ENCODE measurements at regions not wholly inside any gene's neighbourhood (a gene's known extent, or its start where the extent isn't known, plus 50 kb on each side); places are given as distances from the start of the nearest gene placed in this dataset.
"Not testable (repeated sequence)": the region's sequence is repeated elsewhere in the genome, so short reads cannot be mapped to it uniquely, and the experiment has no call there.

DNA sequence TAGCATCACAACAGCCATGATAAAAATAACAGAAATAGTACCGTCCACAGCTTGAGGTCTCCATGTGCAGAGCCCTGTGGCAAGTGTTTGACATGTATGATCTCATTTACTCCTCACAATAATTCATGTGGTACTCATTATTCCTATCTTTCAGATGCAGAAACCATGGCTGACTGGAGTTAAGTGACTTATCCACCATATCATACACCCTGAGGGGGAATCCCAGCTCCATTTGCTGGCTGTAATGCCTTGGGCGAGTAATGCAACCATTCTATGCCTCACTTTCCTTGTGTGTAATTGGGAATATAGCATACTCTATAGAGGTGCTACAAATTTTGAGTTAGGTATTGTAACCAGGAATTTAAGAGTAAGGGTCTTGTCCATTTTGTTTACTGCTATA, 347.0 kb upstream of the CLINT1 start:
- Mint-ChIP-seq H3K27ac (no peak overlapping the region), H3K9me3 (peaks cover 7% of the 10 kb centered on the region), H3K4me1 (peaks cover 5% of the 10 kb centered on the region), H3K4me3 (no peak overlapping the region), H3K36me3 (no peaks in the 10 kb centered on the region), H3K27me3 (no peaks in the 10 kb centered on the region)
- ATAC-seq: no peak

DNA sequence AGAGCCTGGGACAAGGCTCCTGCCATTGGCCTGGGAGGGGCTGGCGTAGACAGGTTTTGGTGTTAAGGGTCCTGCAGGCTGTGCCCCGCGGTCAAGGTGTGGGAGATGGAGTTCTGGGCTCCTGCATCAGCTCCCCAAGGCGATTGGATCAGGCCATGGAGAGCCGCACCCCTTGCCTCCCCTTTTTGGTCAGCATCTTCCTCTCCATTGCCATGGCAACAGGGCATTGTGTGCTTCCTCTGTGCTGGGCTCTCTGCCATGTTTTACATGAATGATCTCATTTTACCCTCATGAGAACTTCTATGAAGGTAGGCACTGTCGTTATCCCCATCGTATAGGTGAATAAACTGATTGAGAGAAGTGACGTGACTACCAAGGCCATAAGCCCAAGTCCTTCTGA, 344.3 kb upstream of the CLINT1 start:
- no peak for ATAC-seq
- Mint-ChIP-seq H3K4me3 (no peak overlapping the region), H3K27me3 (no peaks in the 10 kb centered on the region), H3K36me3 (no peaks in the 10 kb centered on the region), H3K27ac (no peak overlapping the region), H3K4me1 (peaks cover 9% of the 10 kb centered on the region), H3K9me3 (no peaks in the 10 kb centered on the region)

DNA sequence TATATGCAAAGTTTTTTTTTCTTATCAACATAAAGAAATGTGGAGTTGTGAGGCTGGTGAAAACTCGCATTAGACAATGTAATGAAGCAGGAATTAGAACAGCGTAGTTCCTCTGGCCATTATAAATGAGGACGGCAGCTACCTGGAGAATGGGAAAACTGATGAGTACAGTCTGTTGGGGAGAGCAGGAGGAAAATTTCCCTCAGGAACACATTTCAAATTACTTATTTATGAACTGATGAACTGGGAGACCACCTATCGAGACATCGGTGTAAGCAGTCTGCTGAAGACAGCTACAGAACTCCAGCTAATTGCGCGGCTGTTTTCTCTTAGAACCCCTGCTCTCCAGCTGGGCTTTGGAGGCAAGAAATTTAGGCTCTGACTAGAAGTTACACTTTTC, 343.9 kb upstream of the CLINT1 start:
- no peaks in the 10 kb centered on the region for H3K27me3 Mint-ChIP-seq
- no peak overlapping the region for H3K4me3 Mint-ChIP-seq
- no peak overlapping the region for H3K27ac Mint-ChIP-seq
- no peaks in the 10 kb centered on the region for H3K9me3 Mint-ChIP-seq
- H3K36me3 Mint-ChIP-seq: no peaks in the 10 kb centered on the region
- peaks cover 14% of the 10 kb centered on the region for H3K4me1 Mint-ChIP-seq
- ATAC-seq: no peak

DNA sequence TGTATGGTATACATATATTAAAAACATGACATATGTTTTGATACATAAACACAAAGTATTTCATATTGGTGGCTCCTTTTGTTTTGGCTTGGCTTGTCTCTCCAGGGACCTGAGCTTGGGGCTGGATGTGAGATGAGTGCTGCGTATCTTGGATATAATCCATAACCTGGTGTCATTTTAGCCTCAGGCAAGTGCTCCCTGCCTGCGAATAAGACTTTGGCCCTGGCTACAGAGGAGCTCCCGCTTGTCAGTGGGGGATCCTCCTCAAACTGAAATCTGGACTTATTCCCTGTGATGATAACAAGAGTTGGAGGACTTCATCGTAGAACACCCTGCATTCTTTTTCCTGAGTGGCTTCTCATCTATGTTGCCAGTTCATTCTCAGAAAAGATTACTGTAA, 341.7 kb upstream of the CLINT1 start:
- H3K4me1 Mint-ChIP-seq: peaks cover 32% of the 10 kb centered on the region
- H3K27ac Mint-ChIP-seq: no peak overlapping the region
- H3K27me3 Mint-ChIP-seq: no peaks in the 10 kb centered on the region
- H3K4me3 Mint-ChIP-seq: no peak overlapping the region
- ATAC-seq: no peak
- no peaks in the 10 kb centered on the region for H3K9me3 Mint-ChIP-seq
- H3K36me3 Mint-ChIP-seq: no peaks in the 10 kb centered on the region

DNA sequence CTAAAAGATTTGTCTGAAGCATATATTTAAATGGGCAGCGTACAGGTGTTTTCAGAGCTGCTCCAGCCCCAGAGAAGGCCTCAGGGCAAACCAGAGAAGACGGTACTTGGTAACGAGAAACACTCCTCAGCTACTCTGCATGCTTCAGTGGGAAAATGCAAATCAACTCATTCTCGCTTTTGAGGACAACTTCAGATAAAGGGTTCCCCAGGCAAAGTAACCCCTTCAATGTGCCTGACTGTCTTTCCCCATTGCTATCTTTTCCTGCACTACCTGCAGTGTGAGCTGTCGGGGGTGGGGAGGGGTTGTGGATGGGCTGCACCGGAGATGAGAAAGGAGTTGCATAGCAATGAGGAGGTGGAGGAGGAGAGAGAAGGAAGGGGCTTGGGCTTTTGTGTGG, 339.7 kb upstream of the CLINT1 start:
- no peak overlapping the region for H3K27ac Mint-ChIP-seq
- no peaks in the 10 kb centered on the region for H3K9me3 Mint-ChIP-seq
- H3K4me3 Mint-ChIP-seq: no peak overlapping the region
- no peaks in the 10 kb centered on the region for H3K27me3 Mint-ChIP-seq
- ATAC-seq: peak; percentile 82
- H3K4me1 Mint-ChIP-seq: peaks cover 51% of the 10 kb centered on the region
- H3K36me3 Mint-ChIP-seq: no peaks in the 10 kb centered on the region

DNA sequence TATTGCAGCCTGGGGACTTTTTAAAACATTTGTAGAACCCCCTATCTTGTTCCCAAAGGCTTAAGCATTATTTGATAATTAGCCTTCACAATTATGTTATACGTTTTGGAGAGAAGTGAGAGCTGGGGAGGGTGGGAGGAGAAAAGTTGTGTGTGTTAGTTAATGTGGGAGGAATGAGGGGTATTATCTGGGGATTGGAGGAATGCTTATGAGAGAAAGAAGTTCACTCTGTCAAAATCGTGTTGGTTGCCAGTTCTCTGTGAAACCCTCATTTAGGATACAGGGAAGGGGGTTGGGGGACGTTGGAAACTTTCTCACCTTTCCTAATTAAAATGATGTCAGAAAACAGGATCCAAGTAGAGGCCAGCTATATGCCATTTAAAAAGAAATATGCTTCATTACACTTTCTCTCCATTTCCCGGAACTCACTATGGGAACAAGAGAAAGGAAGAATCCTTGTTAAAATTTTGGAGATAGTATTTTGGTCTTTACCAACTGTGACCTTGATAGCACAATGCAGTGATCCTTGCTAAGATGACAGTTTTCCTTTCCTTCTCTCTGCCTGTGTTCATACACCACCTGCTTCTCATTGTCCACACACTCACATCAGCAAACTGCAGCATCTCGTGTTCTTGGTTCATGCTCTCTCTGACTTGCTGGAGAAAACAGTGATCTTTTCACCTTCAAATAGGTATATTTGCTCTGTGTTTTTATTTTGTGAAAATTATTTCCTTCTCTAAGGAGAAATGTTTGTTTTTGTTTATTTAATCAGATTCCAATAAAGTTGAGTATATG, 336.7 kb upstream of the CLINT1 start:
- Mint-ChIP-seq H3K4me1 (peaks cover 51% of the 10 kb centered on the region), H3K9me3 (no peaks in the 10 kb centered on the region), H3K27ac (no peak overlapping the region), H3K4me3 (no peak overlapping the region), H3K27me3 (no peaks in the 10 kb centered on the region), H3K36me3 (no peaks in the 10 kb centered on the region)
- no peak for ATAC-seq

DNA sequence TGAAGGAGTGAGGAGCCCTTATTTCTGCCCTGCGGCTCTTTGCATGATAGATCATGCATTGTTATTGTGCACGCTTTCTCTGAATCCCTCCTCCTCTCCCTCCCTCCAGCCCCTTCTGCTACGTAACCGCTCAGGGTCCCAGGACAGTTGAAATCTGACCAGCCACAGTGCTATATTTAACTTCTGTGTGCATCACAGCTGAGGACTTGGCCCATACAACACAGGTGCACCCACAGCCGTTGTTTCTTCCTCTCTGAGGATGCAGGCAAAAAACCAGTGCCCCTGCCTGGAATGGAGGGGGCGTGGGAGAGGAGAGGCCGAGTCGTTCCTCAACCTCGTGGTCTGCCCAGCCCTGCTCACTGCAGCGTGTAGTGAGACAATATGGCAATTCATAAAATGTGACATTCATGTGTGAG, 335.6 kb upstream of the CLINT1 start:
- Mint-ChIP-seq H3K9me3 (no peaks in the 10 kb centered on the region), H3K27ac (no peak overlapping the region), H3K4me1 (peaks cover 51% of the 10 kb centered on the region), H3K36me3 (no peaks in the 10 kb centered on the region), H3K27me3 (no peaks in the 10 kb centered on the region), H3K4me3 (peak overlapping the region; percentile 1)
- ATAC-seq: peak; percentile 88

DNA sequence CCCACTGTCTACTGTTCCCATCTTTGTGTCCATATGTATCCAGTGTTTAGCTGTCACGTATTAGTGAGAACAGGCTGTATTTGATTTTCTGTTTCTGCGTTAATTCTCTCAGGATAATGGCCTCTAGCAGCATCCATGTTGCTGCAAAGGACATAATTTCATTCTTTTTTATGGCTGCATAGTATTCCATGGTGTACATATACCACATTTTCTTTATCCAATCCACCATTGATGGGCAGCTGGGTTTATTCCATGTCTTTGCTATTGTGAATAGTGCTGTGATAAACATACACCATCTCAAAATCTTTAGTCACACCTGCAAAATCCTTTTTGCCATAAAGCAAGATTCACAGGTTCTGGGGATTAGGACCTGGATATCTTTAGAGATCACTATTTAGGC, 334.4 kb upstream of the CLINT1 start:
- ATAC-seq, H3K27me3 Mint-ChIP-seq, H3K4me3 Mint-ChIP-seq, H3K36me3 Mint-ChIP-seq, H3K9me3 Mint-ChIP-seq, H3K27ac Mint-ChIP-seq: not testable (repeated sequence)
- H3K4me1 Mint-ChIP-seq: peaks cover 43% of the 10 kb centered on the region

DNA sequence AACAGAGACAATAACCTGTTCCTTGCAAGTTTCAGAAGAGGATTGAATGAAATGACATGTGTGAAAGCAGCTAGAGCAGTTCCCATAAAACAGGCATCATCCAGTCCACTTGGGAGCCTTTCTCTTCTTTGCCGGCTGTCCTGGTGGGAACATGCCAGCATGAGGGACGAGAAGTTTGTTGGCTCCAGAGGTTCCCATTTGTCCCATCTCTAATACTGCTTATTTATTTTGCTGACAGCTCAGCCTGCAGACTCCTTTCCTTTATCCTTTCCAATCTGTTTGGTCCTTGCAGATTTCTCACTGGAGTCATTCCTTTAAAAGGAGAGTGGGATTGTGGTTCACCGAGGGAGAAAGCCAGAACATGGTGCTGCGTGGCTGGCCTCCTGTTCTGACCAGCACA, 321.5 kb upstream of the CLINT1 start:
- Mint-ChIP-seq H3K9me3 (no peaks in the 10 kb centered on the region), H3K27me3 (no peaks in the 10 kb centered on the region), H3K36me3 (no peaks in the 10 kb centered on the region), H3K4me1 (no peaks in the 10 kb centered on the region), H3K4me3 (no peak overlapping the region), H3K27ac (no peak overlapping the region)
- no peak for ATAC-seq

DNA sequence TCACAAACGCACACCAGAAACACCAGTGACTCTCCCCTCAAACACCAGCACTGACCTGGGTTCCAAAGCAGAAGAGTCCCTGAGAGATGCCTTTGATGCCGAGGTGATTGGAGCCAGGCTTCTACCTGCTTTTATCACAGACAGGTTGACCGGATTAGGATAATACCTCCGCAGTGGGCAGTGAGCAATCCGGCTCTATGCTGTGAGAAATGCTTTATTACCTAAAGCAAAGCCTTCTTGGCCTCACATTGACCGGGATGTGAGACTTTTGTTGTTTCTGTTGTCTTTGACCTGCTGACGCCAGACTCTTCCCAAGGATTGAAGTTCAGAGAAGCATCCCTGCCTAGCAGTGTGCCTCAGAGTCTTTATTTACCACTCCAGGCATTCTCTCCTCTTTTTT, 320.3 kb upstream of the CLINT1 start:
- Mint-ChIP-seq H3K9me3 (no peaks in the 10 kb centered on the region), H3K27me3 (no peaks in the 10 kb centered on the region), H3K4me3 (no peak overlapping the region), H3K27ac (no peak overlapping the region), H3K36me3 (no peaks in the 10 kb centered on the region), H3K4me1 (peaks cover 6% of the 10 kb centered on the region)
- ATAC-seq: no peak

DNA sequence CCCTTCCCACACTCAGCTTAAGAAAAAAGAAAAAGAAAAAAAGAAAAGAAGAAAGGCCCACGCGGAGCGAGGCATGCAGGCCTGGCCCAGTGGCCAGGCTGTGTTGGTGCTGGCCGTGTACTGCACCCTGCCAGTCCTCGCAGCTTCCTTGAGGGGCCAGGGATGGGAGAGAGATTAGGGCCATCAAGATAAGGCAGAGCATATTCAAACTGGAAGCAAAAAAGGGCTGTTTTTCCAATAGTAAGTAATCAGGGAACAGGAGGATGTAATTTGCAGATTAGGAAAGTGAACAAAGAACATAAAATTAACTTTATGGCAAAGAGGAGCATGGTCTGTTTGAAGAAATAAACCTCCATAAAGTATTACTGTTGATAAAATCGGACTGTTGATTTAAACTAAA, 319.6 kb upstream of the CLINT1 start:
- no peak for ATAC-seq
- H3K27me3 Mint-ChIP-seq: no peaks in the 10 kb centered on the region
- peaks cover 6% of the 10 kb centered on the region for H3K4me1 Mint-ChIP-seq
- H3K9me3 Mint-ChIP-seq: no peaks in the 10 kb centered on the region
- no peaks in the 10 kb centered on the region for H3K36me3 Mint-ChIP-seq
- H3K4me3 Mint-ChIP-seq: no peak overlapping the region
- no peak overlapping the region for H3K27ac Mint-ChIP-seq

DNA sequence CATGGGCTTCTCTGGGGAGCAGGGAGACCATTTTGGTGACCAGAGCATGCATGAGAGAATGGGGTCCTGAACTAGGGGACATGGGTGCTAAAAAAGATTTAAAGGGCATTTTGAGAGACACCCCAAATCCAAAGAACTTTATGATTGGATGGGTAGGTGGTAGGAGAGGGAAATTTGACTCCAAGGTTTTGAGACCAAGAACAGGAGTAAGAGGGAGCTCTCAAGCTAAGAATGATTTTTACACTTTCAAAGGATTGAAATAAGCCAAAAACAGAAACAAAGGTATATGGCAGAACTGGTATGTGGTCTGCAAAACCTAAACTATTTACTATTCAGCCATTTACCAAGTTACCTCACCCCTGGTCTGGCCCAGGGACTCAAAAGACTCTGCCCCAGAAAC, 318.2 kb upstream of the CLINT1 start:
- H3K27me3 Mint-ChIP-seq: no peaks in the 10 kb centered on the region
- no peak overlapping the region for H3K27ac Mint-ChIP-seq
- H3K36me3 Mint-ChIP-seq: no peaks in the 10 kb centered on the region
- H3K9me3 Mint-ChIP-seq: no peaks in the 10 kb centered on the region
- H3K4me3 Mint-ChIP-seq: no peak overlapping the region
- peaks cover 6% of the 10 kb centered on the region for H3K4me1 Mint-ChIP-seq
- ATAC-seq: no peak

DNA sequence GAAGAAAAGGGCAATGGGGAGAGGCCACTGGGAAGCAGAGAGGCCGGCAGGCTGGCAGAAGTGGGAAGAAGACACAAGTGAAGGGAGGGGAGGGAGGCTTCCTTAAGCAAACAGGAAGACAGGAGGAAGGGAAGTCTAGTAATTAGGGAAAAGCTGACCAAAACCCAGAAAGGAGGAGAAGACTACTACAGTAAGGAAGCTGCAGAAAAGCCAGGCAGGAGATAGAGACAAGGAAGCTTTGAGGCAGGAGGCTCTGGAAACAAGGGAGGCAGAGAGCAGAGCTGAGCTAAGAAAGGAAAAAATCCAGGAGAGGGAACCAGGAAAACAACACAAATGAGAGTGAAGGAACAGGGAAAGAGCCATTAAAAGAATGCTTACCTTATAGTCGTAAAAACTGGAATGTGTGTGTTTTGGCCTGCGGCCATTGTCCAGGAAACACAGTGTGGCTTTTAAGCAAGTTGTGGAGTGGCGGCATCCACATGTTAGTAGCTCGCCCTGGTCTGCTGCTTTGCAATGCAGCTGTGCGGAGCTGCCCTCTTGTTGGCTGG, 317.1 kb upstream of the CLINT1 start:
- H3K27me3 Mint-ChIP-seq: no peaks in the 10 kb centered on the region
- no peaks in the 10 kb centered on the region for H3K36me3 Mint-ChIP-seq
- H3K4me1 Mint-ChIP-seq: peaks cover 10% of the 10 kb centered on the region
- no peak overlapping the region for H3K27ac Mint-ChIP-seq
- H3K4me3 Mint-ChIP-seq: no peak overlapping the region
- ATAC-seq: no peak
- H3K9me3 Mint-ChIP-seq: no peaks in the 10 kb centered on the region

DNA sequence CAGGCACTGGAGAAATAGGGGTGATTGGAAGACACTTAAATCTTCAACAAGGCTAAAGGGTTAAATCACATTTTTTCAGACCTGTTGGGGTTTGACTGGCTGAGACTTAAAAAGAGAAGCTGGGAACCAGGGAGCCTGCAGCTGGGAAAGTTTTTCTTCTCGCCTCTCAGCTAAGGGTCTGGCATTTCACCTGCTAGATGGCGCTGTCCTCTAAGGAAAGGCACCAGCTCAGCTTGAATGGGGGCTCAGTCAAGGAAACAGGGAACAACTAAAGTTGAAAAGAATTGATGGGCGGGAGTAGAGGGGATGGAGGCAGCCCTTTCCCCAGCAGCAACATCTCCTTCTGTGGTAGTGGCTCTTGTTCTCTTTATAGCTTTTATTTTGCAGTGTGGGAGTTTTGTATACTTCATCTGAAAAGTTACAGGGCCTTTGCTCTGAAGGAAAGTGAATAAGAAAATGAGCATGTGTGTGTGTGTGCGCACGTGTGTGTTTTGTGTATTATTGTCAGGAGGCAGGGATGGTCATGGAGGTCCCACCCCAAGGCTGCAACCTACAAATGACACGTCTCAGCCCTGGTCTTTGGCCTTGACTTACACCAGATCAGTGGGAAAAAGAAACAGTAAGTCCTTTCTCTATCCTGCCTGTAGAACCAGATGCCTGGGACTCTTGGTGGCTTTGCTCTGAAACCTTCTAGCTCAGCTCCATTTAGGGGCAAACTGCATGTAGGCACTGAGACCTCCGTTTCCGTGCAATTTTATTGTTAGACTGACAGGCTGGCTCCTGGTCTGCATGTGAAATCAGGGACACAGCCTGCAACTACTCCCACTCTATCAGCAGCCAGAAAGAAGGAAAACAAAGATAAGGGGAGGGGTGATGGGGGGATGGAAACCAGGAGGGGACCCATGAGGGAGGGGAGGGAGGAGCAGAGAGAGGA, 316.2 kb upstream of the CLINT1 start:
- Mint-ChIP-seq H3K4me3 (no peak overlapping the region), H3K9me3 (no peaks in the 10 kb centered on the region), H3K27ac (no peak overlapping the region), H3K4me1 (peaks cover 18% of the 10 kb centered on the region), H3K36me3 (no peaks in the 10 kb centered on the region), H3K27me3 (no peaks in the 10 kb centered on the region)
- ATAC-seq: peak; percentile 82

DNA sequence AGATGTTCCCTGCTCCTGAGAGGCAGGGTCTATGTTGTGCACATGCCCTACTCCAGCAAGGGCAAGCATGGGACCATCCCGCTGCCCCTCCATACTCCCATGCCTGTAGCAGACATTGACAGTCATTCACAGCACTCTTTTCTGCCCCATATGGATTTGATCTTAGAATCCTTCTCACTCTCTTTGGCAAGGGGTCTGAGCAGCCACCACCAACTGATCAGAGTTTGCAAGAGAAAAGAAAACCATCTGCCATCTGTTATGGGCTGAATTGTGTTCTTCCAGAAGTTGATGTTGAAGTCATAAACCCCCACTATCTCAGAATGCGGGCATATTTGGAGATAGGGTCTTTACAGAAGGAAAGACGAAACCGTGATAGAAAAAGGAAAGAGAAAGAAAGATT, 315.1 kb upstream of the CLINT1 start:
- Mint-ChIP-seq H3K4me1 (peaks cover 20% of the 10 kb centered on the region), H3K9me3 (no peaks in the 10 kb centered on the region), H3K27me3 (no peaks in the 10 kb centered on the region), H3K36me3 (no peaks in the 10 kb centered on the region), H3K4me3 (no peak overlapping the region), H3K27ac (no peak overlapping the region)
- no peak for ATAC-seq

DNA sequence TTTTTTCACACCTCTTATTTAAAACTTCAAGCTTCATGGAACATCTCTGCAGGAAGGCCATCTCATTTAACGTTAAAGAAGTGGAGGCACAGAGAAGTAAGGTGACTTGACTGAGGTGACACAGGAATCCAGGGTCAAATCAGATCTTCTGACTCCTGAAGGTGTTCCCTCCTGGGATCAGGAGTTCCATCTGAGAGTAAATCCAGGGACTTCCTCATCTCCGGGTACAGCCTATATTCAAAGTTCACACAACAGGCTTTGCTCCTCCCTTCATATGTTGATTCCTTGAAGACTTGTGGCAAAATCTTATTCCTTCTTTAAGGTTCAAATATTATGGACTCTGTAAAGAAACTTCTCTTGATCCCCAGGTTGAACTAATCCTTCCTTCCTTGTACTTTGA, 313.1 kb upstream of the CLINT1 start:
- peaks cover 20% of the 10 kb centered on the region for H3K4me1 Mint-ChIP-seq
- H3K27ac Mint-ChIP-seq: no peak overlapping the region
- H3K9me3 Mint-ChIP-seq: no peaks in the 10 kb centered on the region
- no peak overlapping the region for H3K4me3 Mint-ChIP-seq
- H3K27me3 Mint-ChIP-seq: no peaks in the 10 kb centered on the region
- H3K36me3 Mint-ChIP-seq: no peaks in the 10 kb centered on the region
- ATAC-seq: no peak

Data from stimulated activated memory B cell treated with anti-CD40 and anti-IgM and Interleukin-4, amounts not matched to agents 10 μg/mL and 1 μg/mL and 100 μg/mL, for 72 hours (primary cell).